ENCODE measurements at regions not wholly inside any gene's neighbourhood (a gene's known extent, or its start where the extent isn't known, plus 50 kb on each side); places are given as distances from the start of the nearest gene placed in this dataset.

DNA sequence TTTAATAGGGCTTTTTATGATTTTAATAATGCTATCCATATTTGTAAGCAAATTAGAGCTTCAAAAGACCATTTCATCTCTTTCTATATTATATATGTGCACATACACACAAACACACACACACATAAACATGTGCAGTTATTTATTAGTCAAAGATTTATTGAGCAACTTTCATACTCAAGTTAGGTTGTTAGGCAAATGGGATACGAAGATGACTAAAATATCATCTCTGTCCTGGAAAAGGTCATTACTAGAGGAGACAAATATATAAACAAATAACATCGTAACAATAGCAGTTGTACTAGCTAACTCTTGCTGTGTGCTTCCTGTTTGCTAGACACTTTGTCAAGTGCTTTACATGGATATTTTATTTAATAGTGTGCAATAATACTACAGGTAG, 307.9 kb downstream of the SNX13 start:
- TF ChIP-seq CTCF (IDR thresholded peaks at IDR 0.05; ENCODE audit: poor library complexity) (no peak), EZH2 (IDR thresholded peaks at IDR 0.05; ENCODE audit: borderline replicate concordance) (no peak)
